HCT116 (cell line): ENCODE measurements at regions not wholly inside any gene's neighbourhood (a gene's known extent, or its start where the extent isn't known, plus 50 kb on each side); places are given as distances from the start of the nearest gene placed in this dataset.

Experiments
- ATAC-seq: fragments of 200-7000 bp; cut with Tn5 transposase; 2 replicates; pipeline ENCODE4 v1.9.1; 2020; ENCODE audit warnings: mild to moderate bottlenecking, moderate library complexity
- BruUV-seq: library from RNA; stranded (reverse); fragments of 400-500 nt; replicated peaks from 2 replicates; lab custom pipeline; 2021; lab: Mats Ljungman, UMichigan
- CTCF ChIA-PET: fragments of 300-600 bp; sonication (Branson Sonifier 250); formaldehyde crosslinking; loops from one replicate; lab custom pipeline; 2021; ENCODE audit warnings: antibody characterized with exemption; lab: Charles Lee
- POLR2A ChIA-PET: fragments of 300-600, 350-600 bp; sonication (Branson Sonifier 250); formaldehyde crosslinking; loops from one replicate; lab custom pipeline; 2021; ENCODE audit warnings: antibody characterized with exemption; lab: Charles Lee
- RAD21 ChIA-PET, 2 experiments: fragments of 300-600 bp; sonication (Branson Sonifier 250); formaldehyde crosslinking; loops; one replicate each; lab custom pipeline; 2023; ENCODE audit warnings: low total read pairs in 2 of 2; ENCODE audit not compliant: uncharacterized antibody in 2 of 2, unreplicated experiment in 2 of 2, low non-redundant PET in 1 of 2; lab: Charles Lee
- DNase-seq: peaks from one replicate; pipeline ENCODE4 v3.0.0-alpha.2; 2010; ENCODE audit warnings: low read depth, low spot score
- H2AFZ ChIP-seq: fragments of 200-600 bp; shearing (Covaris generic), sonication (generic); 2 replicates; pipeline ENCODE4 v1.6.1; 2017; ENCODE audit warnings: low read depth, mixed run types, mixed read lengths, antibody characterized with exemption, low read length; ENCODE audit not compliant: poor library complexity, severe bottlenecking
- H3K27ac ChIP-seq: 2 replicates; pipeline ENCODE4 v1.5.1; 2012; ENCODE audit warnings: low read depth, low read length
- H3K27me3 ChIP-seq: fragments of 200-600 bp; sonication (generic); 2 replicates; pipeline ENCODE4 v1.6.1; 2016; ENCODE audit warnings: mixed run types, low read length, mixed read lengths; ENCODE audit not compliant: insufficient read depth
- H3K36me3 ChIP-seq, 2 experiments: fragments of 200-500 bp in 1 of 2; fragments of 200-600 bp in 1 of 2; sonication (Bioruptor generic) in 1 of 2; sonication (generic) in 1 of 2; 2 replicates each; pipeline versions ENCODE4 v1.5.1 to v1.6.1; 2014 to 2016; ENCODE audit warnings: low read length in 2 of 2, inconsistent platforms in 1 of 2, mixed read lengths in 1 of 2, mixed run types in 1 of 2; ENCODE audit not compliant: insufficient read depth in 2 of 2, control insufficient read depth in 1 of 2
- H3K4me1 ChIP-seq, 2 experiments: fragments of 200-600 bp in 1 of 2; sonication (generic) in 1 of 2; 2 replicates each; pipeline versions ENCODE4 v1.5.1 to v1.6.1; 2012 to 2017; ENCODE audit warnings: low read length in 2 of 2, inconsistent platforms in 1 of 2, mild to moderate bottlenecking in 1 of 2, mixed read lengths in 1 of 2, mixed run types in 1 of 2, moderate library complexity in 1 of 2; ENCODE audit not compliant: insufficient read depth in 2 of 2, control insufficient read depth in 1 of 2
- H3K4me2 ChIP-seq: fragments of 200-600 bp; sonication (generic); 2 replicates; pipeline ENCODE4 v1.6.1; 2017; ENCODE audit warnings: mixed run types, low read length, mixed read lengths
- H3K4me3 ChIP-seq, 2 experiments: fragments of 200-600 bp in 1 of 2; sonication (generic) in 1 of 2; replicated peaks in 1 of 2; 2 replicates each; pipeline ENCODE4 v1.5.1; 2011 to 2016; ENCODE audit warnings: low read length in 2 of 2, control low read depth in 1 of 2, low read depth in 1 of 2, mild to moderate bottlenecking in 1 of 2, mixed read lengths in 1 of 2, mixed run types in 1 of 2
- H3K79me2 ChIP-seq: fragments of 200-600 bp; sonication (generic); 2 replicates; pipeline ENCODE4 v1.6.1; 2017; ENCODE audit warnings: mild to moderate bottlenecking, mixed run types, low read length, moderate library complexity, mixed read lengths; ENCODE audit not compliant: insufficient read depth
- H3K9ac ChIP-seq: fragments of 200-600 bp; sonication (generic); 2 replicates; pipeline ENCODE4 v1.6.1; 2016; ENCODE audit warnings: low read length, mixed read lengths
- H3K9me2 ChIP-seq: fragments of 200-600 bp; sonication (generic), shearing (Covaris generic); 2 replicates; pipeline ENCODE4 v1.6.1; 2017; ENCODE audit warnings: mixed run types, mild to moderate bottlenecking, moderate library complexity; ENCODE audit not compliant: insufficient read depth
- H3K9me3 ChIP-seq, 2 experiments: fragments of 200-500 bp in 1 of 2; fragments of 200-600 bp in 1 of 2; sonication (Bioruptor generic) in 1 of 2; sonication (generic) in 1 of 2; 2 replicates each; pipeline ENCODE4 v1.6.1; 2014 to 2017; ENCODE audit warnings: low read length in 2 of 2, mixed read lengths in 2 of 2, inconsistent platforms in 1 of 2, low read depth in 1 of 2, mild to moderate bottlenecking in 1 of 2, mixed run types in 1 of 2, moderate library complexity in 1 of 2; ENCODE audit not compliant: control insufficient read depth in 1 of 2, insufficient read depth in 1 of 2
- H4K20me1 ChIP-seq: fragments of 200-600 bp; sonication (generic), shearing (Covaris generic); 2 replicates; pipeline ENCODE4 v1.6.1; 2017; ENCODE audit warnings: mixed run types, mild to moderate bottlenecking, moderate library complexity; ENCODE audit not compliant: insufficient read depth
- CBX3 ChIP-seq: IDR thresholded peaks from 2 replicates; pipeline ENCODE4 v1.6.1; 2012; ENCODE audit warnings: low read depth
- EZH2 ChIP-seq: fragments of 200-600 bp; sonication (generic); IDR thresholded peaks from 2 replicates; pipeline ENCODE4 v1.6.1; 2017; ENCODE audit warnings: antibody characterized with exemption, mixed run types
- EZH2phosphoT487 ChIP-seq: fragments of 200-600 bp; IDR thresholded peaks from 2 replicates; pipeline ENCODE4 v1.6.1; 2018; ENCODE audit warnings: antibody characterized with exemption, borderline replicate concordance
- FOSL1 ChIP-seq: IDR thresholded peaks from 2 replicates; pipeline ENCODE4 v1.6.1; 2012; ENCODE audit warnings: low read depth
- JUND ChIP-seq: IDR thresholded peaks from 2 replicates; pipeline ENCODE4 v1.6.1; 2012
- POLR2A ChIP-seq: IDR thresholded peaks from 2 replicates; pipeline ENCODE4 v1.7.0; 2011; ENCODE audit warnings: borderline replicate concordance; ENCODE audit not compliant: insufficient read depth, insufficient read length; ENCODE audit errors: extremely low read depth
- POLR2AphosphoS5 ChIP-seq: IDR thresholded peaks from 2 replicates; pipeline ENCODE4 v1.6.1; 2011; ENCODE audit warnings: mild to moderate bottlenecking, low read depth, low read length, moderate library complexity
- RAD21 ChIP-seq: IDR thresholded peaks from 2 replicates; pipeline ENCODE4 v1.6.1; 2012; ENCODE audit warnings: low read depth, mild to moderate bottlenecking
- SIN3A ChIP-seq: IDR thresholded peaks from 2 replicates; pipeline ENCODE4 v1.6.1; 2012; ENCODE audit warnings: low read depth
- SP1 ChIP-seq: IDR thresholded peaks from 2 replicates; pipeline ENCODE4 v1.6.1; 2012; ENCODE audit warnings: low read depth
- SRF ChIP-seq: IDR thresholded peaks from 2 replicates; pipeline ENCODE4 v1.6.1; 2012; ENCODE audit warnings: low read depth
- TCF7L2 ChIP-seq: IDR thresholded peaks from 2 replicates; pipeline ENCODE4 v1.7.0; 2011; ENCODE audit warnings: borderline replicate concordance, inconsistent platforms; ENCODE audit not compliant: insufficient read depth, insufficient read length; ENCODE audit errors: extremely low read depth
- YY1 ChIP-seq: IDR thresholded peaks from 2 replicates; pipeline ENCODE4 v1.6.1; 2011; ENCODE audit warnings: low read length, low read depth, moderate library complexity, mild to moderate bottlenecking; ENCODE audit not compliant: insufficient replicate concordance; ENCODE audit errors: extremely low read depth
- ZFX ChIP-seq: fragments of 450-650 bp; IDR thresholded peaks from 2 replicates; pipeline ENCODE4 v1.6.1; 2017
- ZNF274 ChIP-seq: fragments of 200-500 bp; sonication (Bioruptor generic); IDR thresholded peaks from 2 replicates; pipeline ENCODE4 v1.6.1; 2014; ENCODE audit warnings: mild to moderate bottlenecking, low read depth, low read length, inconsistent platforms
- intact Hi-C: fragments of 100-400 bp; cut with micrococcal nuclease; formaldehyde crosslinking; loops from 2 replicates; pipeline ENCODE4 v1.10.0; 2022
- TF ChIP-seq, protein P1 (sequence below): IDR thresholded peaks from 2 replicates; pipeline ENCODE4 v1.6.1; 2012
- TF ChIP-seq, protein P2 (sequence below): IDR thresholded peaks from 2 replicates; pipeline ENCODE4 v1.6.1; 2012; ENCODE audit warnings: low read depth
- TF ChIP-seq, protein P3 (sequence below): IDR thresholded peaks from 2 replicates; pipeline ENCODE4 v1.6.1; 2011; ENCODE audit warnings: mild to moderate bottlenecking, low read length, moderate library complexity; ENCODE audit not compliant: insufficient replicate concordance; ENCODE audit errors: extremely low read depth
- TF ChIP-seq, protein P4 (sequence below), 3 experiments: fragments of 200-600 bp in 1 of 3; sonication (generic) in 1 of 3; IDR thresholded peaks in 2 of 3; conservative IDR thresholded peaks in 1 of 3; 2 replicates each; pipeline ENCODE4 v1.5.1; 2012 to 2017; ENCODE audit warnings: low read depth in 2 of 3, low read length in 2 of 3, antibody characterized with exemption in 1 of 3, borderline replicate concordance in 1 of 3, control low read depth in 1 of 3, mild to moderate bottlenecking in 1 of 3, mixed read lengths in 1 of 3, mixed run types in 1 of 3, moderate library complexity in 1 of 3; ENCODE audit not compliant: insufficient read depth in 1 of 3

DNA sequence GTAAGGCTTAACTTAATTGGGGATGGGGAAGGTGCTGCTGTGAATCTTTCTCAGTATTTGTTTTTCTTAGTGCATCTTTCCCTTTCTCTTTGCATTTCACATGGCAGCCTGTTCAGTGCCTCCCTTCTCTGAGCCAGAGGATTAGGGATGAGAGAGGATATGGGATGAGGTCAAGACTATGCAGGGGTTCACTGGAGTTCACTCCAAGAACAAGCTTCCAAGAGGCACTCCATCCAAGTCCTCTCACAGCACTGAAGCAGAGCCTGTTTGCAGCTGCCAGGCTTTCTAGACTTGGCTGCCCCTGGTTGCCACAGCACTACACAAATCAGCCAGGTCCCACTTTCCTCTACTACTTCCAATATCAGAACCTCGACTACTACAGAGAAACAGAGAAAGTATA, 80.3 kb upstream of the GYPC start:
- no peak overlapping the region for H3K9ac ChIP-seq
- H4K20me1 ChIP-seq = no peaks in the 10 kb centered on the region
- no peak overlapping the region for H3K4me3 ChIP-seq
- ChIA-PET CTCF (no interaction called here), RAD21 (no interaction called here), POLR2A (no interaction called here)
- no peaks in the 10 kb centered on the region for H3K9me2 ChIP-seq
- ATAC-seq = no peak
- H3K79me2 ChIP-seq = no peaks in the 10 kb centered on the region
- no peak overlapping the region for H2AFZ ChIP-seq
- no peaks in the 10 kb centered on the region for H3K36me3 ChIP-seq
- H3K4me1 ChIP-seq = no peaks in the 10 kb centered on the region
- TF ChIP-seq SRF (no peak), SIN3A (no peak), FOSL1 (no peak), ZFX (no peak), JUND (no peak), SP1 (no peak), RAD21 (no peak), POLR2AphosphoS5 (no peak), ZNF274 (no peak), POLR2A (no peak), CBX3 (no peak), EZH2phosphoT487 (no peak), YY1 (no peak), TCF7L2 (no peak), EZH2 (no peak)
- TF ChIP-seq, protein P1, sequence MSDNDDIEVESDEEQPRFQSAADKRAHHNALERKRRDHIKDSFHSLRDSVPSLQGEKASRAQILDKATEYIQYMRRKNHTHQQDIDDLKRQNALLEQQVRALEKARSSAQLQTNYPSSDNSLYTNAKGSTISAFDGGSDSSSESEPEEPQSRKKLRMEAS = no peak
- TF ChIP-seq, protein P2, sequence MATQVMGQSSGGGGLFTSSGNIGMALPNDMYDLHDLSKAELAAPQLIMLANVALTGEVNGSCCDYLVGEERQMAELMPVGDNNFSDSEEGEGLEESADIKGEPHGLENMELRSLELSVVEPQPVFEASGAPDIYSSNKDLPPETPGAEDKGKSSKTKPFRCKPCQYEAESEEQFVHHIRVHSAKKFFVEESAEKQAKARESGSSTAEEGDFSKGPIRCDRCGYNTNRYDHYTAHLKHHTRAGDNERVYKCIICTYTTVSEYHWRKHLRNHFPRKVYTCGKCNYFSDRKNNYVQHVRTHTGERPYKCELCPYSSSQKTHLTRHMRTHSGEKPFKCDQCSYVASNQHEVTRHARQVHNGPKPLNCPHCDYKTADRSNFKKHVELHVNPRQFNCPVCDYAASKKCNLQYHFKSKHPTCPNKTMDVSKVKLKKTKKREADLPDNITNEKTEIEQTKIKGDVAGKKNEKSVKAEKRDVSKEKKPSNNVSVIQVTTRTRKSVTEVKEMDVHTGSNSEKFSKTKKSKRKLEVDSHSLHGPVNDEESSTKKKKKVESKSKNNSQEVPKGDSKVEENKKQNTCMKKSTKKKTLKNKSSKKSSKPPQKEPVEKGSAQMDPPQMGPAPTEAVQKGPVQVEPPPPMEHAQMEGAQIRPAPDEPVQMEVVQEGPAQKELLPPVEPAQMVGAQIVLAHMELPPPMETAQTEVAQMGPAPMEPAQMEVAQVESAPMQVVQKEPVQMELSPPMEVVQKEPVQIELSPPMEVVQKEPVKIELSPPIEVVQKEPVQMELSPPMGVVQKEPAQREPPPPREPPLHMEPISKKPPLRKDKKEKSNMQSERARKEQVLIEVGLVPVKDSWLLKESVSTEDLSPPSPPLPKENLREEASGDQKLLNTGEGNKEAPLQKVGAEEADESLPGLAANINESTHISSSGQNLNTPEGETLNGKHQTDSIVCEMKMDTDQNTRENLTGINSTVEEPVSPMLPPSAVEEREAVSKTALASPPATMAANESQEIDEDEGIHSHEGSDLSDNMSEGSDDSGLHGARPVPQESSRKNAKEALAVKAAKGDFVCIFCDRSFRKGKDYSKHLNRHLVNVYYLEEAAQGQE = no peak
- TF ChIP-seq, protein P3, sequence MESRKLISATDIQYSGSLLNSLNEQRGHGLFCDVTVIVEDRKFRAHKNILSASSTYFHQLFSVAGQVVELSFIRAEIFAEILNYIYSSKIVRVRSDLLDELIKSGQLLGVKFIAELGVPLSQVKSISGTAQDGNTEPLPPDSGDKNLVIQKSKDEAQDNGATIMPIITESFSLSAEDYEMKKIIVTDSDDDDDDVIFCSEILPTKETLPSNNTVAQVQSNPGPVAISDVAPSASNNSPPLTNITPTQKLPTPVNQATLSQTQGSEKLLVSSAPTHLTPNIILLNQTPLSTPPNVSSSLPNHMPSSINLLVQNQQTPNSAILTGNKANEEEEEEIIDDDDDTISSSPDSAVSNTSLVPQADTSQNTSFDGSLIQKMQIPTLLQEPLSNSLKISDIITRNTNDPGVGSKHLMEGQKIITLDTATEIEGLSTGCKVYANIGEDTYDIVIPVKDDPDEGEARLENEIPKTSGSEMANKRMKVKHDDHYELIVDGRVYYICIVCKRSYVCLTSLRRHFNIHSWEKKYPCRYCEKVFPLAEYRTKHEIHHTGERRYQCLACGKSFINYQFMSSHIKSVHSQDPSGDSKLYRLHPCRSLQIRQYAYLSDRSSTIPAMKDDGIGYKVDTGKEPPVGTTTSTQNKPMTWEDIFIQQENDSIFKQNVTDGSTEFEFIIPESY = no peak
- TF ChIP-seq, protein P4, sequence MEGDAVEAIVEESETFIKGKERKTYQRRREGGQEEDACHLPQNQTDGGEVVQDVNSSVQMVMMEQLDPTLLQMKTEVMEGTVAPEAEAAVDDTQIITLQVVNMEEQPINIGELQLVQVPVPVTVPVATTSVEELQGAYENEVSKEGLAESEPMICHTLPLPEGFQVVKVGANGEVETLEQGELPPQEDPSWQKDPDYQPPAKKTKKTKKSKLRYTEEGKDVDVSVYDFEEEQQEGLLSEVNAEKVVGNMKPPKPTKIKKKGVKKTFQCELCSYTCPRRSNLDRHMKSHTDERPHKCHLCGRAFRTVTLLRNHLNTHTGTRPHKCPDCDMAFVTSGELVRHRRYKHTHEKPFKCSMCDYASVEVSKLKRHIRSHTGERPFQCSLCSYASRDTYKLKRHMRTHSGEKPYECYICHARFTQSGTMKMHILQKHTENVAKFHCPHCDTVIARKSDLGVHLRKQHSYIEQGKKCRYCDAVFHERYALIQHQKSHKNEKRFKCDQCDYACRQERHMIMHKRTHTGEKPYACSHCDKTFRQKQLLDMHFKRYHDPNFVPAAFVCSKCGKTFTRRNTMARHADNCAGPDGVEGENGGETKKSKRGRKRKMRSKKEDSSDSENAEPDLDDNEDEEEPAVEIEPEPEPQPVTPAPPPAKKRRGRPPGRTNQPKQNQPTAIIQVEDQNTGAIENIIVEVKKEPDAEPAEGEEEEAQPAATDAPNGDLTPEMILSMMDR (IDR thresholded peaks at IDR 0.05 in 2 of 3, conservative IDR thresholded peaks at IDR 0.05 in 1 of 3; ENCODE audit: borderline replicate concordance in 1 of 3, insufficient read depth in 1 of 3, low read depth in 2 of 3, low read length in 2 of 3) = no peak
- H3K9me3 ChIP-seq = no peaks in the 10 kb centered on the region
- intact Hi-C loops = no loop called here
- H3K4me2 ChIP-seq = no peak overlapping the region
- H3K27ac ChIP-seq = no peak overlapping the region
- DNase-seq = no peak
- H3K27me3 ChIP-seq = no peaks in the 10 kb centered on the region
- BruUV-seq = no TSS peak
